ENCODE measurements at regions not wholly inside any gene's neighbourhood (a gene's known extent, or its start where the extent isn't known, plus 50 kb on each side); places are given as distances from the start of the nearest gene placed in this dataset.

DNA sequence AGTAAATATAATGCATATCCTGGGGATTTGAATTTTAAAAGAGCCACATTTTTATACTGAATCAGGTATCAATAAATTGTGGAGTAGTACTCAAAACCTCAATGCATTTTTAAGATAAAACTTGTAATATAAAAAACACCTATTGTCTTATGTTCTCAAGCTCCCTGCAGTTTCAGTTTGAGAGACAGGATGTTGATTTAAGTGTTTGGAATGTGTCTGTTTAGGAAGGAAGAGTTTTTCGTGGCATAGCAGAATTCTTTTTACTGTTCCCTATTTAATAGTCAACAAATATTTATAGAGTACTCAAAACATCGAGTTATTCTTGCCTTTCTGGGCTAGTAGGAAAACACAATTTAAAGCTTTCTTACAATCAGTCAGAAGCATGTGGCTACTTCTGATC, 146.1 kb upstream of the BCHE start:
- no peak for TF ChIP-seq JUND (IDR thresholded peaks at IDR 0.05)
- TF ChIP-seq RCOR1 (IDR thresholded peaks at IDR 0.05; ENCODE audit: low read length), result no peak
- no peak for TF ChIP-seq CHD2 (IDR thresholded peaks at IDR 0.05; ENCODE audit: low read length, partially characterized antibody)
- TF ChIP-seq SIN3A (IDR thresholded peaks at IDR 0.05; ENCODE audit: borderline replicate concordance, low read depth, low read length), result no peak
- TF ChIP-seq, protein P1, sequence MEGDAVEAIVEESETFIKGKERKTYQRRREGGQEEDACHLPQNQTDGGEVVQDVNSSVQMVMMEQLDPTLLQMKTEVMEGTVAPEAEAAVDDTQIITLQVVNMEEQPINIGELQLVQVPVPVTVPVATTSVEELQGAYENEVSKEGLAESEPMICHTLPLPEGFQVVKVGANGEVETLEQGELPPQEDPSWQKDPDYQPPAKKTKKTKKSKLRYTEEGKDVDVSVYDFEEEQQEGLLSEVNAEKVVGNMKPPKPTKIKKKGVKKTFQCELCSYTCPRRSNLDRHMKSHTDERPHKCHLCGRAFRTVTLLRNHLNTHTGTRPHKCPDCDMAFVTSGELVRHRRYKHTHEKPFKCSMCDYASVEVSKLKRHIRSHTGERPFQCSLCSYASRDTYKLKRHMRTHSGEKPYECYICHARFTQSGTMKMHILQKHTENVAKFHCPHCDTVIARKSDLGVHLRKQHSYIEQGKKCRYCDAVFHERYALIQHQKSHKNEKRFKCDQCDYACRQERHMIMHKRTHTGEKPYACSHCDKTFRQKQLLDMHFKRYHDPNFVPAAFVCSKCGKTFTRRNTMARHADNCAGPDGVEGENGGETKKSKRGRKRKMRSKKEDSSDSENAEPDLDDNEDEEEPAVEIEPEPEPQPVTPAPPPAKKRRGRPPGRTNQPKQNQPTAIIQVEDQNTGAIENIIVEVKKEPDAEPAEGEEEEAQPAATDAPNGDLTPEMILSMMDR (IDR thresholded peaks at IDR 0.05), result no peak
- TF ChIP-seq TCF12 (IDR thresholded peaks at IDR 0.05), result no peak
- TF ChIP-seq RXRA (IDR thresholded peaks at IDR 0.05; ENCODE audit: borderline replicate concordance, low read depth), result no peak
- TF ChIP-seq REST (IDR thresholded peaks at IDR 0.05; ENCODE audit: low read depth, low read length), result no peak
- TF ChIP-seq, protein P2, sequence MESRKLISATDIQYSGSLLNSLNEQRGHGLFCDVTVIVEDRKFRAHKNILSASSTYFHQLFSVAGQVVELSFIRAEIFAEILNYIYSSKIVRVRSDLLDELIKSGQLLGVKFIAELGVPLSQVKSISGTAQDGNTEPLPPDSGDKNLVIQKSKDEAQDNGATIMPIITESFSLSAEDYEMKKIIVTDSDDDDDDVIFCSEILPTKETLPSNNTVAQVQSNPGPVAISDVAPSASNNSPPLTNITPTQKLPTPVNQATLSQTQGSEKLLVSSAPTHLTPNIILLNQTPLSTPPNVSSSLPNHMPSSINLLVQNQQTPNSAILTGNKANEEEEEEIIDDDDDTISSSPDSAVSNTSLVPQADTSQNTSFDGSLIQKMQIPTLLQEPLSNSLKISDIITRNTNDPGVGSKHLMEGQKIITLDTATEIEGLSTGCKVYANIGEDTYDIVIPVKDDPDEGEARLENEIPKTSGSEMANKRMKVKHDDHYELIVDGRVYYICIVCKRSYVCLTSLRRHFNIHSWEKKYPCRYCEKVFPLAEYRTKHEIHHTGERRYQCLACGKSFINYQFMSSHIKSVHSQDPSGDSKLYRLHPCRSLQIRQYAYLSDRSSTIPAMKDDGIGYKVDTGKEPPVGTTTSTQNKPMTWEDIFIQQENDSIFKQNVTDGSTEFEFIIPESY (IDR thresholded peaks at IDR 0.05; ENCODE audit: borderline replicate concordance, low read depth), result no peak
- TF ChIP-seq EP300 (IDR thresholded peaks at IDR 0.05; ENCODE audit: borderline replicate concordance in 1 of 2, low read depth in 1 of 2, low read length in 1 of 2), result no peak
- TF ChIP-seq, protein P3, sequence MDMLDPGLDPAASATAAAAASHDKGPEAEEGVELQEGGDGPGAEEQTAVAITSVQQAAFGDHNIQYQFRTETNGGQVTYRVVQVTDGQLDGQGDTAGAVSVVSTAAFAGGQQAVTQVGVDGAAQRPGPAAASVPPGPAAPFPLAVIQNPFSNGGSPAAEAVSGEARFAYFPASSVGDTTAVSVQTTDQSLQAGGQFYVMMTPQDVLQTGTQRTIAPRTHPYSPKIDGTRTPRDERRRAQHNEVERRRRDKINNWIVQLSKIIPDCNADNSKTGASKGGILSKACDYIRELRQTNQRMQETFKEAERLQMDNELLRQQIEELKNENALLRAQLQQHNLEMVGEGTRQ (IDR thresholded peaks at IDR 0.05; ENCODE audit: borderline replicate concordance, low read depth, low read length), result no peak
- TF ChIP-seq EZH2phosphoT487 (IDR thresholded peaks at IDR 0.05; ENCODE audit: borderline replicate concordance, low read depth), result no peak
- no peak for TF ChIP-seq TAF1 (IDR thresholded peaks at IDR 0.05; ENCODE audit: borderline replicate concordance, low read depth, low read length)
- no peak for TF ChIP-seq TEAD4 (IDR thresholded peaks at IDR 0.05; ENCODE audit: borderline replicate concordance, insufficient read depth)
- no peak for TF ChIP-seq PBX3 (IDR thresholded peaks at IDR 0.05)
- TF ChIP-seq FOSL2 (IDR thresholded peaks at IDR 0.05; ENCODE audit: borderline replicate concordance, low read depth), result no peak
- no peak for TF ChIP-seq RFX5 (IDR thresholded peaks at IDR 0.05; ENCODE audit: low read length)
- no peak for TF ChIP-seq FOXJ3 (CRISPR knock-in tag; IDR thresholded peaks at IDR 0.05)
- no peak for TF ChIP-seq RAD21 (IDR thresholded peaks at IDR 0.05; ENCODE audit: low read length)
- CTCF ChIA-PET, result no interaction called here
- POLR2A ChIA-PET, result no interaction called here

More for the DNA sequence above, 146.1 kb upstream of the BCHE start:
- Histone ChIP-seq H3K79me2 (ENCODE audit: insufficient read depth) (no peaks in the 10 kb centered on the region), H3K27ac (ENCODE audit: low read depth in 2 of 2, low read length in 1 of 2) (no peak overlapping the region), H3F3A (replicated peaks; ENCODE audit: insufficient read depth) (no peaks in the 10 kb centered on the region), H2AFZ (ENCODE audit: low read depth) (peak overlapping the region; percentile 56; the same call in 1 of the 2 replicates), H3K36me3 (replicated peaks in 1 of 2; ENCODE audit: control insufficient read depth in 1 of 2, insufficient read depth in 2 of 2, low read length in 1 of 2) (no peaks in the 10 kb centered on the region), H3K9me3 (no peaks in the 10 kb centered on the region), H3K4me3 (ENCODE audit: low read depth in 2 of 2, low read length in 1 of 2) (no peak overlapping the region), H3K4me2 (no peak overlapping the region), H3K9me2 (no peaks in the 10 kb centered on the region), H3K9ac (no peak overlapping the region), H3K4me1 (ENCODE audit: control insufficient read depth in 1 of 2, insufficient read depth in 2 of 2, low read depth in 1 of 2, low read length in 1 of 2) (no peaks in the 10 kb centered on the region), H4K20me1 (ENCODE audit: insufficient read depth) (no peaks in the 10 kb centered on the region), H3K27me3 (ENCODE audit: insufficient read depth) (no peaks in the 10 kb centered on the region)
- no peak for DNase-seq
- 0% methylated on average over 2 of the region's 2 CpGs for WGBS (ENCODE audit: low lambda C conversion rate)
